ENCODE measurements at regions not wholly inside any gene's neighbourhood (a gene's known extent, or its start where the extent isn't known, plus 50 kb on each side); places are given as distances from the start of the nearest gene placed in this dataset.

DNA sequence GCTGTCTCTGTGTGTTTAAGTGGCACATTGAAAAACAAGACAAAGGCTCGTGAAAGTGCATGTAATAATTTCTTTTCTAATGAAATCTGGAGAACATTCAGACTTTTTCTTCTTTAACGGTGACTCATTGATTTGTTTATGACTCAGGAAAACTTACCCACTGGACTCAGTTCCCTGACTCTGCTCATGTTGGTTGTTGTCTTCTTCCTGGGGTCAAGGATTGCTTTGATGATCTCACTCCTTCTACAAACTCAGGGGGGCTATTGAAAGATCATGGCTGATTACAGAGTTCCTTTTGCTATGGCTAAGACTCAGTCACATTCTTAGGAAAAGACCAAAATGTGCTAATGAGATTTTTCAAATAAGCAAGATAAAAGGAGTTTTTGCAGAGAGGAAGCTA, 141.1 kb upstream of the DAP start:
- TF ChIP-seq POLR2A (IDR thresholded peaks at IDR 0.05) (no peak), CTCF (IDR thresholded peaks at IDR 0.05) (no peak), POLR2AphosphoS5 (IDR thresholded peaks at IDR 0.05) (no peak)
